ENCODE measurements at regions not wholly inside any gene's neighbourhood (a gene's known extent, or its start where the extent isn't known, plus 50 kb on each side); places are given as distances from the start of the nearest gene placed in this dataset.

GRCh38 chr11:70610566-70611565, 212.5 kb downstream of the CTTN start:
- intact Hi-C loops (cut with DNase I, micrococcal nuclease), result no loop called here
- ATAC-seq (peak; percentile 58), DNase-seq (no peak)

GRCh38 chr11:70611821-70612220, 213.5 kb downstream of the CTTN start:
- ATAC-seq (no peak), DNase-seq (no peak)
- intact Hi-C loops (cut with DNase I, micrococcal nuclease), result no loop called here

DNA sequence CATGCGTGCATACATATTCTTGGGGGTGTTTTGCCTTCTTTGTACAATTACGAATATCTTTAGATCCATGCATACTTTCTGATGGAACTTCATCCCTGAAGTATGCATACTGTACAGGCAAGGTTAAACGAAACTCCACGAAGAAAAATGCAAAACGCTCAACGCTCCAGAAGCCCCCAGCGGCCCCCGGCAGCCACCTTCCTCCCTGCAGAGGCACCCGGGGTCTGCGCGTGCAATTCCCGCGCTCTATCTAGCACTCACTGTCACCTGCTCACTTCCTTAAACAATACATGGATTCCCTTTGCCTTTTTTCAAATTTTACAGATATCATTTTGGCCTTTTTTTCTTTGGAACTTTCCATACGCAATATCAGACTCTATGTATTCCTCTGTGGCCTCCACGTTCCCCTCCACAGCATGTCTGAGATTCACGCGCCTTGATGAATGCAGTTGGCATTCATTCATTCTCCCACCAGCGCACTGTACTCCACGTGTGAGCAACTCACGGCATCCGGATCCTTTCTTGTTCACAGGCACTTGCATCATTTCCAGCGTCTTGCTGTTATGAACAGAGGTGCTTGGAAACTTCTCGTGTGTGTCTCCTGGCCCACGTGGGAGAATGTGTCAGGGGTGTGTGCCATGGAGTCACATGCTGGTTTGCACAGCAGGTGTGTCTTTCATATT, 214.3 kb downstream of the CTTN start:
- intact Hi-C loops (cut with DNase I, micrococcal nuclease), result no loop called here
- DNase-seq (no peak), ATAC-seq (no peak)

GRCh38 chr11:70614034-70614681, 215.8 kb downstream of the CTTN start:
- intact Hi-C loops (cut with DNase I, micrococcal nuclease), result no loop called here

GRCh38 chr11:70615036-70615875, 216.9 kb downstream of the CTTN start:
- no peak for ATAC-seq
- DNase-seq, result no peak
- intact Hi-C loops (cut with DNase I, micrococcal nuclease), result no loop called here

More at GRCh38 chr11:70614034-70614681, 215.8 kb downstream of the CTTN start:
- DNase-seq (no peak), ATAC-seq (no peak)

DNA sequence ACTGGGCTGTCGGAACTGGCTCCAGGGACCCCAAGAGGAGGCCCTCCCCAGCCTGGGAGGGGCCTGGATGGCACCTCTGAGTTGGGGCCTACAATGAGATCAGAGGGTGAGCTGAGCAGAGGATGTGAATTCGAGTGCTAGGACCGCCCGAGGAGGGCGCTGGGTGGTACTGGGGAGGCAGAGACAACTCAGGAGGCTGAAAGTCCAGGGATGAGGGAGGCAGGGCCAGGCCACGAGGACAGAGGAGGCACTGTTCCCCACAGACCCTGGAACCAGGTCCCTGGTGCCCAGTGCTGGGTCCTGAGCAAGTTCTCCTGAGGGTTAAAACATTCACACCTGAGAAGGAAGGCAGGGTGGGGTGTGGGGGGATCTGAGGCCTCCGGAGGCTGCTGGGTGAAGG, 218.0 kb downstream of the CTTN start:
- DNase-seq (no peak), ATAC-seq (no peak)
- intact Hi-C loops (cut with DNase I, micrococcal nuclease), result no loop called here

- ATAC-seq (no peak), DNase-seq (no peak)
- intact Hi-C loops (cut with DNase I, micrococcal nuclease), result no loop called here
Measured at GRCh38 chr11:70616938-70617654, 218.8 kb downstream of the CTTN start.

DNA sequence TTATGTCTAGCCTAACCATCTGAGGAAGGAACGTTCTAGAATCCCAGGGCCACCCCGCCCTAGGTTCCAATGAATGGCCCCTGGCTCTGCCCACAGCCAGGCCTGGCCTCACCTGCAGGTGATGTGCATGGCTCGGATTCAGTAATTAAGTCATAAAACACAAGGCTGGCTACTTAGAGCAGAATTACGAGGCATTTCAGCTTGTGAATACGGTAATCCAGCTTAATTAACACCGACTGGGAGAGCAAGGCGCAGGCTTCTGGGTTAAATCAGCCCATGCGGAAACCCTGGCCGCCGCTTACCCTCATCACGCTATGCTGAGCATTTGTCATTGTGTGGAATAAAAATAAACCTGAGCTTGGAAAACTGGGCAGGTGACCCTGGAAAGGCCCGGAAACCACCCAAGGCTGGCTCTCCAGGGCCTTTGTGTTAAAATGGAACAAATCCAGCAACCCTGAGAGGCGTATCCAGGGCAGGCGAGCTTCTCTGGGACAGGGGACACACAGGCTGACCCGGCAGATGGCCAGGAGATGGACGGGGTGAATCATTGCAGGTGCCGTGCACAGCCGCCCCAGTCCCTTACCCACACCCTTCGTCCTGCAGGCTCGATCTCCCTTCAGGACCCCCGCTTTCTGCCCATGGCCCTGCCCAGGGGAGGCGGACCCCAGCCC, 220.2 kb downstream of the CTTN start:
- ATAC-seq (peak; percentile 96), DNase-seq (peak; percentile 57 to 79)
- intact Hi-C loops (cut with DNase I, micrococcal nuclease), result no loop called here

DNA sequence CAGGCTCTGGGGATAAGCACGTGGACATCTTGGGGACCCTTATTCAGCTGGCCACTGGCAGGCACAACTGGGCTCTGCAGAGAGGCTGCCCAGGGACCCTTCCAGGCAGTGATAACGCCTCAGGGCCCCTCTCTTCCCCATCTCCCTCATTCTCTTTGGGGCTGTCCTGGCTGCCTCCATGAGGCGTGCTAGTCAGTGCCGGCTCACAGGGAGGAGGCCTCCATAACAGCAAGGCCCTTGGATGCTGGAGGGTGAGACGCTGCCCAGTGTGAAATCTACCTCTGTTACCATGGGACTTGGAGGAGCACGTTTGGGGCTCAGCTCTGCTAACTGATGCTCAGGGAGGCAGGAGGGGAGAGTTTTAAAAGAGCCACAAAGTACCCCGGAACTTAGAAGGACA, 221.3 kb downstream of the CTTN start:
- DNase-seq (no peak), ATAC-seq (no peak)
- intact Hi-C loops (cut with DNase I, micrococcal nuclease), result no loop called here

DNA sequence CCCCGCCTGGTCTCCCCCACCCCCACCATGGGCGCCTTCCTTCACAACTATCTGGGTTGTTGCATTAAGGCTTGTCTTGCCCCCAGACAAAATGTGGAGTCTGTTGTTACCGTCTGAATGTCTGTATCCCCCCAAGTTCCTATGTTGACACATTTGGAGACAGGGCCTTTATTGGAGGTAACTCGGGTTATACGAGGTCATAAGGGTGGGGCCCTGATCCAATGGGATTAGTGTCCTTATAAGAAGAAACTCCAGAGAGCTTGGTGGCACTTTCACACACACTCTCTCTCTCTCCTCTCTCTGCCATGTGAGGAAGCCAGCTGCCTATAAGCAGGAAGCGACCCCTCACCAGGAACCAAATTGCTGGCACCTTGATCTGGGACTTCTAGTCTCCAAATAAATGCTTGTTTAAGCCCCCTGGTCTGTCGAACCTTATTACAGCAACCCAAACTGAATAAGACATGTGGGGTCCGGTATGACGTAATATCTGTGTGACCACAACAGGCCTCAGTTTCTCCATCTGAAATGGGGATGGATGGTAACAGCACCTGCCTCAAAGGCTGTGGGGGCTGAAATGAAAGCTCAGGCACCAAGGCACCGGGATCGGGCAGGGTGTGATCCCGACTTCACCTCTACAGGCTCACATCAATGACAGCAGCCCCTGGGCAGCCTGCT, 222.3 kb downstream of the CTTN start:
- intact Hi-C loops (cut with DNase I, micrococcal nuclease), result no loop called here
- ATAC-seq (no peak), DNase-seq (no peak)

DNA sequence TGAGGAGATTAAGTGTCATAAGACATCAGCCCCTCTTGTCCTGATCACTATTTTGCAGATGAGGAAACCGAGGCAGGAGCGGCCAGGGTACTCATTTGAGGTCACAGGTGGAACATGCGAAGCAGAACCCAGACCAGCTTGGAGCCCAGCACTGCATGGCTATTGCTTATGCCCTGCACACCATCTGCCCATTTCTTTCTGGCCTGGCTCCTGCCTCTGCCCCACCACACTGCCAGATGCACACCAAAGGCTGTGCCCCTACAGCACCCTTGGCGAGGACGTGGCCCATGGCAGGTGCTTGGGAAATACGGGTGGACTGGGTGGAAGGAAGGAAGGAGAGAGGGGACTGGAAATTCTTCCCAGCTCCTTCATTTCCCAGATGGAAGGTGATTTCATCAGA, 222.9 kb downstream of the CTTN start:
- DNase-seq (no peak), ATAC-seq (no peak)
- intact Hi-C loops (cut with DNase I, micrococcal nuclease), result no loop called here

- ATAC-seq (no peak), DNase-seq (no peak)
- intact Hi-C loops (cut with DNase I, micrococcal nuclease), result no loop called here
Measured at GRCh38 chr11:70622091-70622490, 223.8 kb downstream of the CTTN start.

GRCh38 chr11:70623906-70624597, 225.7 kb downstream of the CTTN start:
- intact Hi-C loops (cut with DNase I, micrococcal nuclease), result no loop called here
- DNase-seq, result peak; percentile 59 to 73
- peak; percentile 55 for ATAC-seq

DNA sequence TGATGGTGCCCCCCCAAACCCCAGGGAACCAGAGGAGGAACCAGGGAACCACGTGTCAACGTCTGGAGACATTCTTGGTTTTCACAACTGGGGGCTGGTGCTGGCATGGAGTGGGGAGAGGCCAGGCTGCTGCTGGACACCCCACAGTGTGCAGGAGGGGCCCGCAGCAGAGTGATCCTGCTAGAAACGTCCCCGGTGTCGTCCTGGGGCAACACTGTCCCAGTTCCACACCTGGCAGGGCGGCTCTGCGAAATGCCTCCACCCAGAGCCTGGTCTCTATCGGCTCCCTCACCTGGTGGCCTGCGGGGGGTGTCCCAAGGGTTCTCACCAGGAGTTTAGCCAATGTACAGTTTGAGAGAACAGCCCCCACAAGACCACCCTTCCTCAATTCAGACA, 226.3 kb downstream of the CTTN start:
- ATAC-seq (no peak), DNase-seq (no peak)
- intact Hi-C loops (cut with DNase I, micrococcal nuclease), result no loop called here

- DNase-seq, result no peak
- no peak for ATAC-seq
- intact Hi-C loops (cut with DNase I, micrococcal nuclease), result no loop called here
Measured at GRCh38 chr11:70625051-70625450, 226.7 kb downstream of the CTTN start.

Data from left colon (tissue), 2 donors.